ENCODE measurements at regions not wholly inside any gene's neighbourhood (a gene's known extent, or its start where the extent isn't known, plus 50 kb on each side); places are given as distances from the start of the nearest gene placed in this dataset.

DNA sequence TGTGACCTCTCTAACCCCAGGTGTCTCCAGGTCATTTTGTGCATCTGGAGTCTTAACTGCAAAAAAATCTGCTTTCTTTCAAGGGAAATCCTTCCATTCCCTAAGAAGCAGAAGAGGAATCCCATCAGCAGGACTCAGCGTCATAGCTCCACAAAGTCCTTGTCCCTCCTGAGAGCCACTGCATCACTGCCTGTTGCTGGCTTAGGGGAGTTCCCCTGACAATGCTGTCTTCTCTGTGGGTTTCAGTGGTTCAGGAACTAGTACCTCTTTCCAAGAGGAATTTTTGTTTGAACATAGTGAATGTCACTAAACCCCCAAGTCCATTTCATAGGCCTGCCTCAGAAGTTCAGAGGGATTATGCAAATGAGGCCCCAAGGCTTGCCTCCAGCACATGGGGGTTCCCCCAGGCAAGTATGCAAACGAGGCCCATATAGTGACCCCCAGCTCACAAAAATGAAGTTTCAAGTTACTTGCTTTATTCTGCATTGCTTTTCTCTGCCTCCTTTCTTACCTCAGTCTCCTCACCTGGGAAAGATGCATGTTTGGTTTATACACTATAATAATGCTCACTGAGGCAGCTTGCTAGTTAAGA, 513.9 kb upstream of the MEX3C start:
- TF ChIP-seq POLR2AphosphoS5 (IDR thresholded peaks at IDR 0.05; ENCODE audit: low read depth, low read length) = no peak
- ChIA-PET RAD21 (ENCODE audit: low non-redundant PET in 1 of 2, low total read pairs in 2 of 2, uncharacterized antibody in 2 of 2, unreplicated experiment in 2 of 2) (no interaction called here), CTCF (no interaction called here), POLR2A (no interaction called here)
- Histone ChIP-seq H3K9ac (ENCODE audit: low read length) (no peak overlapping the region), H3K4me1 (ENCODE audit: control insufficient read depth in 1 of 2, insufficient read depth in 2 of 2, low read length in 2 of 2) (no peaks in the 10 kb centered on the region), H2AFZ (ENCODE audit: low read depth, low read length, poor library complexity, severe bottlenecking) (no peak overlapping the region), H4K20me1 (ENCODE audit: insufficient read depth) (no peaks in the 10 kb centered on the region), H3K4me3 (replicated peaks in 1 of 2; ENCODE audit: low read depth in 1 of 2, low read length in 2 of 2) (no peak overlapping the region), H3K79me2 (ENCODE audit: insufficient read depth, low read length) (no peaks in the 10 kb centered on the region), H3K36me3 (ENCODE audit: control insufficient read depth in 1 of 2, insufficient read depth in 2 of 2, low read length in 2 of 2) (no peaks in the 10 kb centered on the region), H3K27ac (ENCODE audit: low read depth, low read length) (no peak overlapping the region), H3K9me2 (ENCODE audit: insufficient read depth) (no peaks in the 10 kb centered on the region), H3K4me2 (ENCODE audit: low read length) (no peak overlapping the region), H3K27me3 (ENCODE audit: insufficient read depth, low read length) (no peaks in the 10 kb centered on the region), H3K9me3 (ENCODE audit: control insufficient read depth in 1 of 2, insufficient read depth in 1 of 2, low read depth in 1 of 2, low read length in 2 of 2) (peaks cover 3 to 5% of the 10 kb centered on the region in 2 experiments; a peak in 2 of 4 replicates)
- BruUV-seq (replicated peaks) = no TSS peak
- ATAC-seq = no peak
- intact Hi-C loops (cut with micrococcal nuclease) = no loop called here
- DNase-seq (ENCODE audit: low read depth, low spot score) = no peak

DNA sequence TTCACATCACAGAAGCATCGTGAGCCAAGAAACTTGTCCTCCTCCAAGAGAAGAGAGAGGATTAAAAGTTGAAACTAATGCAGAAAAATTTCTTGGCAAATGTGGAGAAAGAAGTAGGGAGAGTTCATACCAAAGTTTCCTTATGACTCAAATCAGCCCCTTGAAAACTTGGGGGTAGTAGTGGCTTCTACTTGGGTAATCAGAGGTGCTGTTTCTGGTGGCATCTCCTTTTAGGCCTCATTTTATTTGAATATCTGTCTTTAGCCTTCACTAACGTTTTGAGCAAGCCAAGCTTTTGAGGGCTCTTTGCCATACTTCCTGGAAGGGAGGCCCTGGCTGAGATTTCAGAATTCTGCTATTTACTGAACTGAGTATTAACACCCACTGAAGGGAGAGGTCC, 515.3 kb upstream of the MEX3C start:
- ATAC-seq (no peak), DNase-seq (ENCODE audit: low read depth, low spot score) (no peak)
- H3K79me2 ChIP-seq (ENCODE audit: insufficient read depth, low read length) = no peaks in the 10 kb centered on the region
- H3K4me2 ChIP-seq (ENCODE audit: low read length) = no peak overlapping the region
- POLR2A ChIA-PET = no interaction called here
- no peak overlapping the region for H2AFZ ChIP-seq (ENCODE audit: low read depth, low read length, poor library complexity, severe bottlenecking)
- no peaks in the 10 kb centered on the region for H3K36me3 ChIP-seq (ENCODE audit: control insufficient read depth in 1 of 2, insufficient read depth in 2 of 2, low read length in 2 of 2)
- H3K27ac ChIP-seq (ENCODE audit: low read depth, low read length) = no peak overlapping the region
- no peaks in the 10 kb centered on the region for H4K20me1 ChIP-seq (ENCODE audit: insufficient read depth)
- H3K9ac ChIP-seq (ENCODE audit: low read length) = no peak overlapping the region
- peaks cover 3 to 5% of the 10 kb centered on the region in 2 experiments; a peak in 2 of 4 replicates for H3K9me3 ChIP-seq (ENCODE audit: control insufficient read depth in 1 of 2, insufficient read depth in 1 of 2, low read depth in 1 of 2, low read length in 2 of 2)
- H3K9me2 ChIP-seq (ENCODE audit: insufficient read depth) = no peaks in the 10 kb centered on the region
- intact Hi-C loops (cut with micrococcal nuclease) = no loop called here
- RAD21 ChIA-PET (ENCODE audit: low non-redundant PET in 1 of 2, low total read pairs in 2 of 2, uncharacterized antibody in 2 of 2, unreplicated experiment in 2 of 2) = no interaction called here
- H3K4me1 ChIP-seq (ENCODE audit: control insufficient read depth in 1 of 2, insufficient read depth in 2 of 2, low read length in 2 of 2) = no peaks in the 10 kb centered on the region
- H3K27me3 ChIP-seq (ENCODE audit: insufficient read depth, low read length) = no peaks in the 10 kb centered on the region
- CTCF ChIA-PET = no interaction called here
- no TSS peak for BruUV-seq (replicated peaks)
- H3K4me3 ChIP-seq (replicated peaks in 1 of 2; ENCODE audit: low read depth in 1 of 2, low read length in 2 of 2) = no peak overlapping the region
- no peak for TF ChIP-seq CEBPB (IDR thresholded peaks at IDR 0.05; ENCODE audit: low read depth)
- TF ChIP-seq EGR1 (IDR thresholded peaks at IDR 0.05; ENCODE audit: low read depth) = no peak
- TF ChIP-seq ZNF274 (IDR thresholded peaks at IDR 0.05; ENCODE audit: low read depth, low read length) = no peak
- no peak for TF ChIP-seq EZH2phosphoT487 (IDR thresholded peaks at IDR 0.05; ENCODE audit: borderline replicate concordance)
- no peak for TF ChIP-seq FOSL1 (IDR thresholded peaks at IDR 0.05; ENCODE audit: low read depth)
- TF ChIP-seq YY1 (IDR thresholded peaks at IDR 0.05; ENCODE audit: extremely low read depth, insufficient replicate concordance, low read depth, low read length) = no peak
- TF ChIP-seq CBX3 (IDR thresholded peaks at IDR 0.05; ENCODE audit: low read depth) = no peak
- no peak for TF ChIP-seq ZFX (IDR thresholded peaks at IDR 0.05)
- no peak for TF ChIP-seq ELF1 (IDR thresholded peaks at IDR 0.05; ENCODE audit: borderline replicate concordance, low read depth)
- TF ChIP-seq SRF (IDR thresholded peaks at IDR 0.05; ENCODE audit: low read depth) = no peak
- no peak for TF ChIP-seq ATF3 (IDR thresholded peaks at IDR 0.05)
- no peak for TF ChIP-seq JUND (IDR thresholded peaks at IDR 0.05)
- TF ChIP-seq REST (IDR thresholded peaks at IDR 0.05; ENCODE audit: low read depth) = no peak

Measured in HCT116 (cell line).